ENCODE measurements at regions not wholly inside any gene's neighbourhood (a gene's known extent, or its start where the extent isn't known, plus 50 kb on each side); places are given as distances from the start of the nearest gene placed in this dataset.

DNA sequence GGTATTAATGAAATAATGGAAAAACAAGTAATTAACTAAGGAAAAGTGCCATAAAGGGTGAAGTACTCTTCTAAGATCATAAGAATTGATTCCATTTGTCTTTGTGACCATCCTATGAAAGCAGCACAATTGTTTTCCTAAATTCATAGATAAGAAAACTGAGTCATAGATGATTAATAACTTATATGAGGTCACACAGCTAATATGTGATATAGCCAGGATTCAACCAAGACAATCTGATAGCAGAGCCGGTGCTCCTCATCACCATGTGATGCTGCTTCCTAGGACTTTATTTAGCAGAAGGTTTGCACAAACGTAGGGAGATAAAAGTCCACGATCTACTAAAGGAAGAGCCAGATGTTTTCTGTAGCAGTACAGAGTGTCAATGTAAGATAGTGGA lies 181.5 kb upstream of the SYT1 start:
- no peak overlapping the region for H3K27ac ChIP-seq
- TF ChIP-seq, protein P1, sequence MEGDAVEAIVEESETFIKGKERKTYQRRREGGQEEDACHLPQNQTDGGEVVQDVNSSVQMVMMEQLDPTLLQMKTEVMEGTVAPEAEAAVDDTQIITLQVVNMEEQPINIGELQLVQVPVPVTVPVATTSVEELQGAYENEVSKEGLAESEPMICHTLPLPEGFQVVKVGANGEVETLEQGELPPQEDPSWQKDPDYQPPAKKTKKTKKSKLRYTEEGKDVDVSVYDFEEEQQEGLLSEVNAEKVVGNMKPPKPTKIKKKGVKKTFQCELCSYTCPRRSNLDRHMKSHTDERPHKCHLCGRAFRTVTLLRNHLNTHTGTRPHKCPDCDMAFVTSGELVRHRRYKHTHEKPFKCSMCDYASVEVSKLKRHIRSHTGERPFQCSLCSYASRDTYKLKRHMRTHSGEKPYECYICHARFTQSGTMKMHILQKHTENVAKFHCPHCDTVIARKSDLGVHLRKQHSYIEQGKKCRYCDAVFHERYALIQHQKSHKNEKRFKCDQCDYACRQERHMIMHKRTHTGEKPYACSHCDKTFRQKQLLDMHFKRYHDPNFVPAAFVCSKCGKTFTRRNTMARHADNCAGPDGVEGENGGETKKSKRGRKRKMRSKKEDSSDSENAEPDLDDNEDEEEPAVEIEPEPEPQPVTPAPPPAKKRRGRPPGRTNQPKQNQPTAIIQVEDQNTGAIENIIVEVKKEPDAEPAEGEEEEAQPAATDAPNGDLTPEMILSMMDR (conservative IDR thresholded peaks at IDR 0.05; ENCODE audit: low read depth), result no peak
- CTCF ChIA-PET, result no interaction called here
- DNase-seq (ENCODE audit: low spot score), result no peak
- POLR2A ChIA-PET (ENCODE audit: low non-redundant PET), result no interaction called here

DNA sequence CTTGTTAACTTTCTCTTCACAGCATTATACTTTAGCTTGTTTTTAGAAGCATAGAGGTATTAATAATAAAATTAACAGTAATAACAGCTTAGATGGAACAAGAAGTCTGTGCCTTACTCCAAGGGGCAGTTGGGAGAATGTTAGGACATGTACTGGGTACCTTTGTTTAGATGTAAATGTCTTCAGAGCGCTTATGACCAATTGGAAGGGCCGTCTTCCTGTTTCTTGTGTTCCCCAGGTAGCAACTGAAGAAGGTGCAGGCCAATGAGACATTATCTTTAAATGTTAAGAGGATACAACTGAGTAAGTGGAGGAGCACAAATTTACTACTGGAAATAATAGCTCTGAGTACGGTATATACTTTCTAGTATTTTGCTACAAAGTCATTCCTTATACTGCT lies 180.9 kb upstream of the SYT1 start:
- CTCF ChIA-PET, result no interaction called here
- POLR2A ChIA-PET (ENCODE audit: low non-redundant PET), result no interaction called here
- no peak overlapping the region for H3K27ac ChIP-seq
- no peak for DNase-seq (ENCODE audit: low spot score)
- TF ChIP-seq, protein P1 (conservative IDR thresholded peaks at IDR 0.05; ENCODE audit: low read depth), result no peak

DNA sequence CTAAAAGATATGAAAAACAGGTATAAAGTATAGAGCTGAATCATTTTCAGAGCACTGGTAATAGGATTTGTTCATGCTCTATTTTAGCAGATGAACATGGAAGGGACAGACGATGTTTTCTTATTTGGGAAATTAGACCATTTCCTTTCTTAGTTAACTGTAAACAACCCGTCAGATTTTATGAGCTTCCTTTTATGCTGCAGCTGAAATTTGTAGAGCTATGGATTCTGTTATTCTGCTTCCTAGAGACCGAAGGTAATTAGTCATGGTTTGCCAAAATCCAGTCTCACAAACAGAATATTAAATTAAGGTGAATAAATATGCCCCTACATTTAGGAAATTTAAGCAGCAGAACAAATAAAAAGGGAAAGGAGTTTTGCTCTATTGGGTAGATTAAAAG lies 180.2 kb upstream of the SYT1 start:
- ChIA-PET CTCF (no interaction called here), POLR2A (ENCODE audit: low non-redundant PET) (no interaction called here)
- DNase-seq (ENCODE audit: low spot score), result no peak
- H3K27ac ChIP-seq, result no peak overlapping the region
- TF ChIP-seq, protein P1 (conservative IDR thresholded peaks at IDR 0.05; ENCODE audit: low read depth), result no peak

DNA sequence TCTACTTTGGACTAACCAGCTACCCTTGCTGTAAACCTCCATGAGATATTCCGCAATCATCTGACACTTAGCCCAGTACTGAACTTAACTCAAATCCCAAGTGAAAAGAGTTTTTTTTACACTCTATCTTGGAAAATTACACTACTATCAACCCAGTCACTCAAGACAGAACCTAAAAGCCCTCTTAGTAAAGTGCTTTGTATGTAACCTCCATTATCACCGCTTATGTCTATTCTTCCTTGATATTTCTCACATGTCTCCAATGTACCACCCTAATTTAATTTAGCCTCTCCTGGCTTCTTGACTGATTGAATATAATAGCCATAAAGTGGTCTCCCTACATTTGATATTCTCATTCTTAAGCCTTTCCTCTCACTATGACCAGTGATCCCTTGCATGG lies 168.8 kb upstream of the SYT1 start:
- ChIA-PET CTCF (no interaction called here), POLR2A (ENCODE audit: low non-redundant PET) (no interaction called here)
- TF ChIP-seq, protein P1 (conservative IDR thresholded peaks at IDR 0.05; ENCODE audit: low read depth), result no peak
- DNase-seq (ENCODE audit: low spot score), result no peak
- no peak overlapping the region for H3K27ac ChIP-seq

DNA sequence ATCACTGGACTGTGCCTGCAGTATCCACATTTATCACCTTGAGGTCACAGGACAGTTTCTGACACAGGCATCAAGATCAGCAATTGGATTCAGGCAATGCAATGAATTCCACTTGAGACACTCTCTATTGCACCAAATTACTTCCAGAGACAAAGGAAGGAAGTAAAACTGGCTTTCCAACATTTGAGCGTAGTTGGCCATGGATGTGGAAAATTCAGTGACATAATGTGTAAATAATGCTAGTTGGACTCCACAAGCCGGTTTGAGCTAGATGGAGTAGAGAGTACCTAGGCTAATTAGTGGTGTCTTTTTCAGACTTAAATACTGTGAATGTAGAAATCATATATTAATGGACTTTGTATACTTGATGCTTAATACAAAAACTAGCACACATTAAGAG lies 168.3 kb upstream of the SYT1 start:
- DNase-seq (ENCODE audit: low spot score), result no peak
- ChIA-PET POLR2A (ENCODE audit: low non-redundant PET) (no interaction called here), CTCF (no interaction called here)
- TF ChIP-seq, protein P1 (conservative IDR thresholded peaks at IDR 0.05; ENCODE audit: low read depth), result no peak
- H3K27ac ChIP-seq, result no peak overlapping the region

DNA sequence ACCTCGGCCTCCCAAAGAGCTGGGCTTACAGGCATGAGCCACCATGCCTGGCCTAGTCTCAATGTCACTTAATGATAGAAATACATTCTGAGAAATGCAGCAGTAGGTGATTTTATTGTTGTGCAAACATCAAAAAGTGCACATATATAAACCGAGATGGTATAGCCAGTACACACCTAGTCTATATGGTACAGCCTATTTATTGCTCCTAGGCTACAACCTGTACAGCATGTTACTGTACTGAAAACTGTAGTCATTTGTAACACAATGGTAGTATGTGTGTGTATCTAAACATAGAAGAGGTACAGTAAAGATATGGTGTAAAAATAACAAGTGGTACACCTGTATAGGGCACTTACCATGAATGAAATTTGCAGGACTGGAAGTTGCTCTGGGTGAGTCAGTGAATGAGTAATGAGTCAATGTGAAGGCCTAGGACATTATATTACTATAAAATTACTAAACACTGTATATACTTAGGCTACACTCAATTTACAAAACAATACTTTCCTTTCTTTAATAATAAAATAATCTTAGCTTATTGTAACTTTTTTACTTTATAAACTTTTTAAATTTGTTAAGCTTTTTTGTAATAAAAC lies 166.7 kb upstream of the SYT1 start:
- DNase-seq (ENCODE audit: low spot score), result peak; percentile 9
- TF ChIP-seq, protein P1 (conservative IDR thresholded peaks at IDR 0.05; ENCODE audit: low read depth), result no peak
- ChIA-PET POLR2A (ENCODE audit: low non-redundant PET) (no interaction called here), CTCF (no interaction called here)
- H3K27ac ChIP-seq, result no peak overlapping the region

DNA sequence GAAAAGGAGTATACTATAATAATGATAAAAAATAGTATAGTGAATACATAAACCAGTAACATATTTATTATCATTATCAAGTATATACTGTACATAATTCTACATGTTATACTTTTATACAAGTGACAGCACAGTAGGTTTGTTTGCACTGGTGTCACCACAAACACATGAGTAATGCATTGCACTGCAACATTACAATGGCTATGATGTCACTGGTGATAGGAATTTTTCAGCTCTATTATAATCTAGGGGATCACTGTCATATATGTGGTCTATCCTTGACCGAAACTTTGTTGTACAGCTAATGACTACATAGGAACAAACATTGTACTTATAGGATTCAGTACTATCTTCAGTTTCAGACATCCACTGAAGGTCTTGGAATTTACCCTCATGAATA lies 165.8 kb upstream of the SYT1 start:
- H3K27ac ChIP-seq, result no peak overlapping the region
- DNase-seq (ENCODE audit: low spot score), result no peak
- ChIA-PET POLR2A (ENCODE audit: low non-redundant PET) (no interaction called here), CTCF (no interaction called here)
- TF ChIP-seq, protein P1 (conservative IDR thresholded peaks at IDR 0.05; ENCODE audit: low read depth), result no peak

Data from RWPE1 (cell line).